H9 (cell line): ENCODE measurements at regions not wholly inside any gene's neighbourhood (a gene's known extent, or its start where the extent isn't known, plus 50 kb on each side); places are given as distances from the start of the nearest gene placed in this dataset.

Source experiments
- DNase-seq: peaks from one replicate; pipeline ENCODE4 v3.0.0-alpha.2; 2017
- H2AFZ ChIP-seq: one replicate; pipeline ENCODE4 v1.6.1; 2013; ENCODE audit warnings: mild to moderate bottlenecking, low read length, control low read depth, moderate library complexity
- H2AK5ac ChIP-seq: 2 replicates; pipeline ENCODE4 v1.6.1; 2013; ENCODE audit warnings: low read length, control low read depth, mixed read lengths; ENCODE audit not compliant: insufficient read length
- H2BK120ac ChIP-seq: one replicate; pipeline ENCODE4 v1.6.1; 2013; ENCODE audit warnings: low read depth, mild to moderate bottlenecking, low read length, control low read depth, inconsistent platforms; ENCODE audit not compliant: poor library complexity, severe bottlenecking
- H2BK12ac ChIP-seq: 2 replicates; pipeline ENCODE4 v1.6.1; 2013; ENCODE audit warnings: low read length, control low read depth, mixed read lengths, low read depth; ENCODE audit not compliant: insufficient read length
- H2BK15ac ChIP-seq: 2 replicates; pipeline ENCODE4 v1.6.1; 2013; ENCODE audit warnings: low read depth, low read length, control low read depth
- H2BK20ac ChIP-seq: one replicate; pipeline ENCODE4 v1.6.1; 2013; ENCODE audit warnings: low read depth, mild to moderate bottlenecking, low read length, control low read depth, inconsistent platforms; ENCODE audit not compliant: poor library complexity, severe bottlenecking
- H2BK5ac ChIP-seq: 2 replicates; pipeline ENCODE4 v1.6.1; 2013; ENCODE audit warnings: low read length, control low read depth, mixed read lengths; ENCODE audit not compliant: insufficient read length
- H3K14ac ChIP-seq: 2 replicates; pipeline ENCODE4 v1.6.1; 2013; ENCODE audit warnings: low read length, control low read depth; ENCODE audit not compliant: insufficient read depth
- H3K18ac ChIP-seq: 2 replicates; pipeline ENCODE4 v1.6.1; 2013; ENCODE audit warnings: low read depth, mild to moderate bottlenecking, mixed read lengths, low read length, control low read depth; ENCODE audit not compliant: insufficient read length
- H3K23ac ChIP-seq: 2 replicates; pipeline ENCODE4 v1.6.1; 2013; ENCODE audit warnings: low read length, control low read depth, mixed read lengths, low read depth; ENCODE audit not compliant: insufficient read length
- H3K23me2 ChIP-seq: 2 replicates; pipeline ENCODE4 v1.6.1; 2013; ENCODE audit warnings: low read depth, mild to moderate bottlenecking, mixed read lengths, low read length, control low read depth; ENCODE audit not compliant: insufficient read length, poor library complexity, severe bottlenecking
- H3K27ac ChIP-seq: 2 replicates; pipeline ENCODE4 v1.5.1; 2013; ENCODE audit warnings: low read length, control low read depth, mixed read lengths, low read depth; ENCODE audit not compliant: insufficient read length
- H3K27me3 ChIP-seq: 2 replicates; pipeline ENCODE4 v1.6.1; 2013; ENCODE audit warnings: low read length, control low read depth, inconsistent platforms; ENCODE audit not compliant: insufficient read depth
- H3K4ac ChIP-seq: 2 replicates; pipeline ENCODE4 v1.6.1; 2013; ENCODE audit warnings: low read depth, mild to moderate bottlenecking, control low read depth, inconsistent platforms, low read length, moderate library complexity
- H3K4me1 ChIP-seq: 2 replicates; pipeline ENCODE4 v1.6.1; 2013; ENCODE audit warnings: low read length, control low read depth, inconsistent platforms; ENCODE audit not compliant: insufficient read depth
- H3K4me2 ChIP-seq: 2 replicates; pipeline ENCODE4 v1.6.1; 2013; ENCODE audit warnings: low read length, control low read depth, mixed read lengths; ENCODE audit not compliant: insufficient read length, insufficient read depth
- H3K56ac ChIP-seq: 2 replicates; pipeline ENCODE4 v1.6.1; 2013; ENCODE audit warnings: low read depth, mild to moderate bottlenecking, mixed read lengths, low read length, control low read depth; ENCODE audit not compliant: insufficient read length
- H3K79me1 ChIP-seq: 2 replicates; pipeline ENCODE4 v1.6.1; 2013; ENCODE audit warnings: low read depth, mild to moderate bottlenecking, moderate library complexity, low read length, control low read depth, inconsistent platforms; ENCODE audit not compliant: insufficient read depth, poor library complexity, severe bottlenecking
- H3K79me2 ChIP-seq: 2 replicates; pipeline ENCODE4 v1.6.1; 2013; ENCODE audit warnings: low read length, control low read depth, inconsistent platforms; ENCODE audit not compliant: insufficient read depth
- H3K9ac ChIP-seq: 2 replicates; pipeline ENCODE4 v1.6.1; 2013; ENCODE audit warnings: low read length, control low read depth, mixed read lengths; ENCODE audit not compliant: insufficient read length; ENCODE audit errors: extremely low read depth
- H3K9me3 ChIP-seq: one replicate; pipeline ENCODE4 v1.6.1; 2013; ENCODE audit warnings: low read depth, low read length, inconsistent platforms; ENCODE audit not compliant: control insufficient read depth
- H3T11ph ChIP-seq: one replicate; pipeline ENCODE4 v1.6.1; 2013; ENCODE audit warnings: mild to moderate bottlenecking, low read length, control low read depth, inconsistent platforms
- H4K20me1 ChIP-seq: one replicate; pipeline ENCODE4 v1.6.1; 2013; ENCODE audit not compliant: control insufficient read depth, insufficient read length, insufficient read depth
- H4K5ac ChIP-seq: 2 replicates; pipeline ENCODE4 v1.6.1; 2013; ENCODE audit warnings: low read depth, mild to moderate bottlenecking, mixed read lengths, low read length, control low read depth; ENCODE audit not compliant: insufficient read length
- H4K8ac ChIP-seq: replicated peaks from 2 replicates; pipeline ENCODE4 v1.6.1; 2013; ENCODE audit warnings: low read length, control low read depth, mixed read lengths, low read depth; ENCODE audit not compliant: insufficient read length
- H4K91ac ChIP-seq: 2 replicates; pipeline ENCODE4 v1.6.1; 2013; ENCODE audit warnings: low read depth, mild to moderate bottlenecking, moderate library complexity, mixed read lengths, low read length, control low read depth; ENCODE audit not compliant: insufficient read length
- H3K27ac Mint-ChIP-seq, 3 experiments: 2 replicates in 2 of 3; 3 replicates in 1 of 3; pipeline ENCODE4 v1.8.0; 2020 to 2021; ENCODE audit warnings: mixed read lengths in 3 of 3, mild to moderate bottlenecking in 1 of 3, moderate library complexity in 1 of 3
- H3K27me3 Mint-ChIP-seq: 2 replicates; pipeline ENCODE4 v1.8.0; 2021; ENCODE audit warnings: low read depth, mild to moderate bottlenecking, moderate library complexity, mixed read lengths
- H3K36me3 Mint-ChIP-seq, 3 experiments: 2 replicates in 2 of 3; 3 replicates in 1 of 3; pipeline ENCODE4 v1.8.0; 2020 to 2021; ENCODE audit warnings: low read depth in 3 of 3, mixed read lengths in 3 of 3; ENCODE audit not compliant: insufficient read depth in 1 of 3
- H3K4me1 Mint-ChIP-seq, 2 experiments: 2 replicates each; pipeline ENCODE4 v1.8.0; 2020; ENCODE audit warnings: mixed read lengths in 2 of 2
- H3K4me3 Mint-ChIP-seq, 2 experiments: 2 replicates in 1 of 2; 3 replicates in 1 of 2; pipeline ENCODE4 v1.8.0; 2020 to 2021; ENCODE audit warnings: mild to moderate bottlenecking in 2 of 2, mixed read lengths in 2 of 2, moderate library complexity in 1 of 2
- H3K9me3 Mint-ChIP-seq, 2 experiments: 2 replicates in 1 of 2; 3 replicates in 1 of 2; pipeline ENCODE4 v1.8.0; 2020; ENCODE audit warnings: mild to moderate bottlenecking in 2 of 2, mixed read lengths in 2 of 2, moderate library complexity in 1 of 2
- WGBS: extraction: QIAGEN DNeasy Blood & Tissue Kit; methylation state at CpG from one replicate; pipeline ENCODE4 v1.1.7; 2013; ENCODE audit warnings: missing lambda C conversion rate, low lambda C conversion rate, mixed read lengths; ENCODE audit not compliant: insufficient read length; ENCODE audit errors: extremely low coverage; 5-methylcytosine and 5-hydroxymethylcytosine counted together
- TF ChIP-seq, protein P1 (sequence below): fragments of 200-600 bp; sonication (generic); conservative IDR thresholded peaks from 3 replicates; pipeline ENCODE4 v1.8.0; 2021; ENCODE audit warnings: antibody characterized with exemption, mild to moderate bottlenecking

DNA sequence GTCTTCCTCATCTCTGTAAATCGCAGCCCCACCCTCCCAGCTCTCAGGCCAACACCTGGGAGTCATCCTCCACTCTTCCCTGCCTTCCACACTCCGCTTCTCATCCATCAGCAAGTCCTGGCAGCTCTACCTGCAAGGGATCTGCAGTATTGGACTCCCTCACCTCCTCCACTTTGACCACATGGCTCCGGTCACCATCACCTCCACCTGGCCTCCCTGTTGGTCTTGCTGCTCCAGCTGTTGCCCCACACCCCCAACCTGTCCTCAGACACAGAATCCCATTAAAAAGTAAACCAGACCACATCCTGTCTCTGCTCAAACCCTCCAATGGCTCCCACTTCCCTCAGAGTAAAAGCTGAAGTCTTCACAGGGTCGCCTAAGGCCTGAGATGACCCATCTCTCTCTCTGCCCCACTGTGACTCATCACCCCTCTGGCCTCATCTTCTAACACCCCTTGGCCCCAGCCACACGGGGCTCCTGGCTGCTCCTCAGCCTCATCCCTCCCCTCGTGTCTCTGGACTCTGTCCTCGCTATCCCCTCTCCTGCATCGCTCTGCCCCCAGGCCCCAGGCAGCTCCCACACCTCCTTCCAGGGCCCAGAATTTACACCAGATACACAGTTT is 185.1 kb upstream of the SULF2 start:
- peak overlapping the region in 1 of 3 experiments; percentile 22; a peak in 1 of 7 replicates for H3K27ac Mint-ChIP-seq
- no peaks in the 10 kb centered on the region; a peak in 1 of 5 replicates for H3K9me3 Mint-ChIP-seq
- no peak overlapping the region for H3K18ac ChIP-seq

More for the DNA sequence above, 185.1 kb upstream of the SULF2 start:
- Histone ChIP-seq H4K8ac (no peak overlapping the region), H3K79me1 (no peaks in the 10 kb centered on the region), H3K4ac (no peak overlapping the region), H4K5ac (no peak overlapping the region), H3T11ph (no peak overlapping the region), H2BK120ac (no peak overlapping the region), H3K23ac (no peak overlapping the region), H2AK5ac (no peak overlapping the region), H4K91ac (no peak overlapping the region), H2BK12ac (no peak overlapping the region), H2BK15ac (no peak overlapping the region), H2AFZ (no peak overlapping the region), H3K4me1 (peaks cover 11% of the 10 kb centered on the region; the same call in 1 of the 2 replicates), H3K56ac (no peak overlapping the region), H3K14ac (no peak overlapping the region; the same call in 1 of the 2 replicates), H2BK5ac (no peak overlapping the region), H2BK20ac (no peak overlapping the region), H3K79me2 (no peaks in the 10 kb centered on the region), H3K4me2 (no peak overlapping the region), H3K9ac (no peak overlapping the region), H3K23me2 (no peaks in the 10 kb centered on the region), H4K20me1 (no peaks in the 10 kb centered on the region), H3K27ac (no peak overlapping the region), H3K27me3 (no peaks in the 10 kb centered on the region), H3K9me3 (no peaks in the 10 kb centered on the region)
- Mint-ChIP-seq H3K27me3 (peaks cover 3% of the 10 kb centered on the region), H3K36me3 (no peaks in the 10 kb centered on the region), H3K4me3 (no peak overlapping the region; a peak in 1 of 5 replicates), H3K4me1 (peaks cover 48 to 59% of the 10 kb centered on the region in 2 experiments)
- DNase-seq, result no peak
- TF ChIP-seq, protein P1, sequence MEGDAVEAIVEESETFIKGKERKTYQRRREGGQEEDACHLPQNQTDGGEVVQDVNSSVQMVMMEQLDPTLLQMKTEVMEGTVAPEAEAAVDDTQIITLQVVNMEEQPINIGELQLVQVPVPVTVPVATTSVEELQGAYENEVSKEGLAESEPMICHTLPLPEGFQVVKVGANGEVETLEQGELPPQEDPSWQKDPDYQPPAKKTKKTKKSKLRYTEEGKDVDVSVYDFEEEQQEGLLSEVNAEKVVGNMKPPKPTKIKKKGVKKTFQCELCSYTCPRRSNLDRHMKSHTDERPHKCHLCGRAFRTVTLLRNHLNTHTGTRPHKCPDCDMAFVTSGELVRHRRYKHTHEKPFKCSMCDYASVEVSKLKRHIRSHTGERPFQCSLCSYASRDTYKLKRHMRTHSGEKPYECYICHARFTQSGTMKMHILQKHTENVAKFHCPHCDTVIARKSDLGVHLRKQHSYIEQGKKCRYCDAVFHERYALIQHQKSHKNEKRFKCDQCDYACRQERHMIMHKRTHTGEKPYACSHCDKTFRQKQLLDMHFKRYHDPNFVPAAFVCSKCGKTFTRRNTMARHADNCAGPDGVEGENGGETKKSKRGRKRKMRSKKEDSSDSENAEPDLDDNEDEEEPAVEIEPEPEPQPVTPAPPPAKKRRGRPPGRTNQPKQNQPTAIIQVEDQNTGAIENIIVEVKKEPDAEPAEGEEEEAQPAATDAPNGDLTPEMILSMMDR, result no peak
- WGBS, result no CpG with 5 or more reads among the region's 8 CpGs
